ENCODE measurements at regions not wholly inside any gene's neighbourhood (a gene's known extent, or its start where the extent isn't known, plus 50 kb on each side); places are given as distances from the start of the nearest gene placed in this dataset.

DNA sequence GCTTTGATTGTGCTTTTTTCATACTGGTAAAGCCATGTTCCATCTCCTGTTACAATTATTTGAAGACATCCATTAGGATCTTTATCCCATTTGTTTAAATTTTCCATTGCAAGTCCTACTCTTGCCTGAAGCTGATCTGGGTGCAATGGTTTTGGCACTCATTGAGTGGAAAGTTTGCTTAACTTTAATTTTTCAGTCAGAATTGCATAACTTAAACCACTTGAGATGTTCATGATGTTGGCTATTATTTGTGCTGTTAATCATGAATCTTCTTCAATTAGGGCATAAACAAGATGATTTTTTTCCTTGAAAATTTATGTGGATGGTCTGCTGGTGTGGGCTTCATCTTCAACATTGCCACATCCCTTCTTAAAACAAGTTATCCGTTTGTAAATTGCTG lies 180.1 kb downstream of the ST6GAL2 start:
- no peak for TF ChIP-seq EZH2phosphoT487 (conservative IDR thresholded peaks at IDR 0.05; ENCODE audit: low read length)
- no peaks in the 10 kb centered on the region for H4K20me1 ChIP-seq (ENCODE audit: low read depth, low read length)
- H3F3A ChIP-seq (ENCODE audit: insufficient read depth) = no peaks in the 10 kb centered on the region
- no peaks in the 10 kb centered on the region for H3K36me3 ChIP-seq (ENCODE audit: low read length)
- H3K9ac ChIP-seq (ENCODE audit: low read length) = no peak overlapping the region
- H2AFZ ChIP-seq (ENCODE audit: low read depth, low read length, severe bottlenecking) = no peak overlapping the region
- no peak overlapping the region for H3K4me3 ChIP-seq (ENCODE audit: insufficient read depth, low read length, poor library complexity, severe bottlenecking)
- no peaks in the 10 kb centered on the region for H3K9me3 ChIP-seq (ENCODE audit: insufficient read depth, low read length)
- H3K4me2 ChIP-seq (ENCODE audit: low read depth, low read length, poor library complexity, severe bottlenecking) = no peak overlapping the region
- no peaks in the 10 kb centered on the region for H3K79me2 ChIP-seq (ENCODE audit: insufficient read depth, low read length)
- no peaks in the 10 kb centered on the region for H3K27me3 ChIP-seq (ENCODE audit: low read length)
- H3K9me2 ChIP-seq (replicated peaks; ENCODE audit: insufficient read depth, low read length) = no peaks in the 10 kb centered on the region; the same call in 1 of the 2 replicates
- H3K27ac ChIP-seq (ENCODE audit: low read depth, low read length) = no peak overlapping the region

DNA sequence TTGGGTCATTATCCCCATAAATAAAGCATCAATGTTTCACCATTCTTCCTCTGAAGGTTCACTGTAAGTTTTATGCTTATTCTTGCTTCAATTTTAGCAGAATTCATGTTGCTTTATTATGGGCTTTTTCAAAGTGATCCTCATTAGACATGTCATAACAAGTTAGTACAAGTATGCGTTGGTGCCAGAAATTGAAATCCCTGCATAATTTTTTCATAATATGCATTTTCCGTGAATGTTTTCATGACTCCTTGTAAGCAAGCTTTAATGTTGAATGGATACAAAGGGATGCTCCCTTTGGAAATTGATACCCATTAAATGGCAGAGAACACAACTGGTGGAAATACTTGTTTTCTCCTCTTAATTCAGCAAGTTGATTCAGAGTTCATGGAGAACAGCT lies 179.7 kb downstream of the ST6GAL2 start:
- H3K27me3 ChIP-seq (ENCODE audit: low read length) = no peaks in the 10 kb centered on the region
- H4K20me1 ChIP-seq (ENCODE audit: low read depth, low read length) = no peaks in the 10 kb centered on the region
- H3K9ac ChIP-seq (ENCODE audit: low read length) = no peak overlapping the region
- no peak overlapping the region for H2AFZ ChIP-seq (ENCODE audit: low read depth, low read length, severe bottlenecking)
- no peaks in the 10 kb centered on the region; the same call in 1 of the 2 replicates for H3K9me2 ChIP-seq (replicated peaks; ENCODE audit: insufficient read depth, low read length)
- no peak overlapping the region for H3K27ac ChIP-seq (ENCODE audit: low read depth, low read length)
- TF ChIP-seq CTCF (IDR thresholded peaks at IDR 0.05; ENCODE audit: insufficient read depth, low read length, poor library complexity, severe bottlenecking) (no peak), EZH2phosphoT487 (conservative IDR thresholded peaks at IDR 0.05; ENCODE audit: low read length) (no peak)
- no peaks in the 10 kb centered on the region for H3K36me3 ChIP-seq (ENCODE audit: low read length)
- no peaks in the 10 kb centered on the region for H3K9me3 ChIP-seq (ENCODE audit: insufficient read depth, low read length)
- no peak overlapping the region for H3K4me2 ChIP-seq (ENCODE audit: low read depth, low read length, poor library complexity, severe bottlenecking)
- no peaks in the 10 kb centered on the region for H3K79me2 ChIP-seq (ENCODE audit: insufficient read depth, low read length)
- no peak overlapping the region for H3K4me3 ChIP-seq (ENCODE audit: insufficient read depth, low read length, poor library complexity, severe bottlenecking)
- no peaks in the 10 kb centered on the region for H3F3A ChIP-seq (ENCODE audit: insufficient read depth)

GRCh38 chr2:106708209-106708608 lies 177.8 kb downstream of the ST6GAL2 start:
- Histone ChIP-seq H2AFZ (ENCODE audit: low read depth, low read length, severe bottlenecking) (no peak overlapping the region), H3K27ac (ENCODE audit: low read depth, low read length) (no peak overlapping the region), H3K79me2 (ENCODE audit: insufficient read depth, low read length) (no peaks in the 10 kb centered on the region), H3K9me2 (replicated peaks; ENCODE audit: insufficient read depth, low read length) (no peaks in the 10 kb centered on the region; the same call in 1 of the 2 replicates), H3K9me3 (ENCODE audit: insufficient read depth, low read length) (no peaks in the 10 kb centered on the region), H3K4me2 (ENCODE audit: low read depth, low read length, poor library complexity, severe bottlenecking) (no peak overlapping the region), H3K4me3 (ENCODE audit: insufficient read depth, low read length, poor library complexity, severe bottlenecking) (no peak overlapping the region), H3K36me3 (ENCODE audit: low read length) (no peaks in the 10 kb centered on the region), H3K27me3 (ENCODE audit: low read length) (no peaks in the 10 kb centered on the region), H4K20me1 (ENCODE audit: low read depth, low read length) (no peaks in the 10 kb centered on the region), H3K9ac (ENCODE audit: low read length) (no peak overlapping the region), H3F3A (ENCODE audit: insufficient read depth) (no peaks in the 10 kb centered on the region)
- TF ChIP-seq EZH2phosphoT487 (conservative IDR thresholded peaks at IDR 0.05; ENCODE audit: low read length) = no peak
- no peak for TF ChIP-seq CTCF (IDR thresholded peaks at IDR 0.05; ENCODE audit: insufficient read depth, low read length, poor library complexity, severe bottlenecking)

DNA sequence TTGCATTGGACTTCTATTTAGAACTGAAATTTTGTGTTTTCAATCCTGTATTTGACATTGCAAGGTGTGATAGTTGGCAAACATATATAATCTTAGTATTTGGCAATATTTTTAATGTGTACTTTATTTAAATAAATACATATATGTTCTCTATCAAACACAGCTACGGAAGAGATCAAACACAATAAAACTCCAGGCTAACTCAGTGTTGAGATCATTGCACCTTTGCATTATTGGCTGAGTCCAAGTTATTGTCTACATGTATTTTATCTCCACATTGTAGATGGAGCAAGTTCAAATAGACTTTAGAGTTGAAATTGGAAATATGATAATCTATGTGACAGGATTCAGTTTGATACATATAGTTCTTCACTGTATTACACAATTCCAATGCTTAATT lies 176.7 kb downstream of the ST6GAL2 start:
- Histone ChIP-seq H3K36me3 (ENCODE audit: low read length) (no peaks in the 10 kb centered on the region), H2AFZ (ENCODE audit: low read depth, low read length, severe bottlenecking) (no peak overlapping the region), H3K27me3 (ENCODE audit: low read length) (no peaks in the 10 kb centered on the region), H3F3A (ENCODE audit: insufficient read depth) (no peaks in the 10 kb centered on the region), H3K9ac (ENCODE audit: low read length) (no peak overlapping the region), H3K4me2 (ENCODE audit: low read depth, low read length, poor library complexity, severe bottlenecking) (no peak overlapping the region), H3K79me2 (ENCODE audit: insufficient read depth, low read length) (no peaks in the 10 kb centered on the region), H3K4me3 (ENCODE audit: insufficient read depth, low read length, poor library complexity, severe bottlenecking) (no peak overlapping the region), H3K9me3 (ENCODE audit: insufficient read depth, low read length) (no peaks in the 10 kb centered on the region), H4K20me1 (ENCODE audit: low read depth, low read length) (no peaks in the 10 kb centered on the region), H3K9me2 (replicated peaks; ENCODE audit: insufficient read depth, low read length) (no peaks in the 10 kb centered on the region; the same call in 1 of the 2 replicates), H3K27ac (ENCODE audit: low read depth, low read length) (no peak overlapping the region)
- TF ChIP-seq EZH2phosphoT487 (conservative IDR thresholded peaks at IDR 0.05; ENCODE audit: low read length) = no peak
- no peak for TF ChIP-seq CTCF (IDR thresholded peaks at IDR 0.05; ENCODE audit: insufficient read depth, low read length, poor library complexity, severe bottlenecking)
